GM18909 (cell line): ENCODE measurements at regions not wholly inside any gene's neighbourhood (a gene's known extent, or its start where the extent isn't known, plus 50 kb on each side); places are given as distances from the start of the nearest gene placed in this dataset.

Experiments
- ATAC-seq: cut with Tn5 transposase; IDR thresholded peaks from one replicate; pipeline ENCODE4 v1.9.1; 2021; ENCODE audit warnings: mild to moderate bottlenecking; ENCODE audit not compliant: unreplicated experiment, poor library complexity

GRCh38 chr11:111194860-111195568, 50.5 kb upstream of the POU2AF2 start:
- no peak for ATAC-seq

- ATAC-seq: no peak
These were observed 51.5 kb upstream of the POU2AF2 start for GRCh38 chr11:111193924-111194490.

- ATAC-seq: no peak
These were observed 56.1 kb upstream of the POU2AF2 start for GRCh38 chr11:111189466-111189865.

GRCh38 chr11:111186308-111186915, 59.1 kb upstream of the POU2AF2 start:
- no peak for ATAC-seq

- no peak for ATAC-seq
These were observed 60.3 kb upstream of the POU2AF2 start for GRCh38 chr11:111185266-111185665.

GRCh38 chr11:111183706-111184105, 61.8 kb upstream of the POU2AF2 start:
- ATAC-seq: no peak

GRCh38 chr11:111179184-111179910, 66.2 kb upstream of the POU2AF2 start:
- no peak for ATAC-seq

GRCh38 chr11:111177037-111177871, 68.3 kb upstream of the POU2AF2 start:
- peak; percentile 71 for ATAC-seq

- ATAC-seq: peak; percentile 52
These were observed 68.9 kb upstream of the POU2AF2 start for GRCh38 chr11:111176603-111177002.

- ATAC-seq: no peak
These were observed 72.3 kb upstream of the POU2AF2 start for GRCh38 chr11:111173221-111173620.

- no peak for ATAC-seq
These were observed 73.1 kb upstream of the POU2AF2 start for GRCh38 chr11:111172321-111172862.

GRCh38 chr11:111170761-111171379, 74.7 kb upstream of the POU2AF2 start:
- ATAC-seq: no peak

- no peak for ATAC-seq
These were observed 76.2 kb upstream of the POU2AF2 start for GRCh38 chr11:111169367-111169766.

GRCh38 chr11:111168871-111169270, 76.7 kb upstream of the POU2AF2 start:
- no peak for ATAC-seq

- no peak for ATAC-seq
These were observed 77.9 kb upstream of the POU2AF2 start for GRCh38 chr11:111167666-111168065.

- ATAC-seq: no peak
These were observed 78.9 kb upstream of the POU2AF2 start for GRCh38 chr11:111166598-111166997.

- no peak for ATAC-seq
These were observed 83.2 kb upstream of the POU2AF2 start for GRCh38 chr11:111162305-111162704.

GRCh38 chr11:111157571-111157970, 88.0 kb upstream of the POU2AF2 start:
- ATAC-seq: no peak

GRCh38 chr11:111155021-111155420, 90.5 kb upstream of the POU2AF2 start:
- no peak for ATAC-seq

GRCh38 chr11:111153194-111153593, 92.3 kb upstream of the POU2AF2 start:
- no peak for ATAC-seq
